IMR-90 (cell line): ENCODE measurements at regions not wholly inside any gene's neighbourhood (a gene's known extent, or its start where the extent isn't known, plus 50 kb on each side); places are given as distances from the start of the nearest gene placed in this dataset.

ENCODE experiments used
- ATAC-seq: fragments of 200-7000 bp; cut with Tn5 transposase; 2 replicates; pipeline ENCODE4 v1.9.1; 2020; ENCODE audit warnings: low read depth, mild to moderate bottlenecking, moderate library complexity
- BruUV-seq: library from RNA; stranded (reverse); fragments of 400-500 nt; replicated peaks from 2 replicates; lab custom pipeline; 2021; lab: Mats Ljungman, UMichigan
- CTCF ChIA-PET: fragments of 300-600 bp; formaldehyde crosslinking; extraction: SDS; loops from one replicate; lab custom pipeline; 2021; ENCODE audit warnings: antibody characterized with exemption; lab: Yijun Ruan, JAX
- POLR2A ChIA-PET: fragments of 300-600 bp; sonication (Branson Sonifier 250); formaldehyde crosslinking; loops from one replicate; lab custom pipeline; 2022; ENCODE audit warnings: antibody characterized with exemption; ENCODE audit not compliant: unreplicated experiment; lab: Charles Lee
- DNase-seq: peaks from one replicate; pipeline ENCODE4 v3.0.0; 2013
- H2AFZ ChIP-seq: replicated peaks from 2 replicates; pipeline ENCODE3; 2013; ENCODE audit warnings: low read length, mild to moderate bottlenecking; ENCODE audit not compliant: poor library complexity
- H2AK5ac ChIP-seq: 2 replicates; pipeline ENCODE4 v1.6.1; 2013; ENCODE audit warnings: low read depth, low read length, inconsistent platforms
- H2AK9ac ChIP-seq: replicated peaks from 2 replicates; pipeline ENCODE3; 2013; ENCODE audit warnings: mild to moderate bottlenecking, low read depth, low read length, moderate library complexity; ENCODE audit not compliant: poor library complexity
- H2BK120ac ChIP-seq: 2 replicates; pipeline ENCODE4 v1.6.1; 2013; ENCODE audit warnings: low read depth, low read length, inconsistent platforms
- H2BK15ac ChIP-seq: 3 replicates; pipeline ENCODE4 v1.6.1; 2013; ENCODE audit warnings: low read depth, low read length, inconsistent platforms
- H2BK20ac ChIP-seq: 2 replicates; pipeline ENCODE4 v1.6.1; 2013; ENCODE audit warnings: low read depth, mild to moderate bottlenecking, inconsistent platforms, low read length, moderate library complexity
- H2BK5ac ChIP-seq: 2 replicates; pipeline ENCODE4 v1.6.1; 2013; ENCODE audit warnings: mild to moderate bottlenecking, low read depth, low read length, inconsistent platforms; ENCODE audit not compliant: poor library complexity, severe bottlenecking
- H3K14ac ChIP-seq: replicated peaks from 2 replicates; pipeline ENCODE4 v1.6.1; 2013; ENCODE audit warnings: low read depth, low read length, inconsistent platforms
- H3K18ac ChIP-seq: 2 replicates; pipeline ENCODE4 v1.6.1; 2013; ENCODE audit warnings: low read depth, low read length, control low read depth
- H3K23ac ChIP-seq: 2 replicates; pipeline ENCODE4 v1.6.1; 2013; ENCODE audit warnings: low read depth, low read length, inconsistent platforms
- H3K27ac ChIP-seq: 2 replicates; pipeline ENCODE4 v1.5.1; 2013; ENCODE audit warnings: mild to moderate bottlenecking, control low read depth, low read length; ENCODE audit not compliant: insufficient read depth
- H3K27me3 ChIP-seq: 2 replicates; pipeline ENCODE4 v1.6.1; 2013; ENCODE audit warnings: low read length; ENCODE audit not compliant: control insufficient read depth, insufficient read depth
- H3K36me3 ChIP-seq: 2 replicates; pipeline ENCODE4 v1.6.1; 2013; ENCODE audit warnings: low read length, mixed read lengths; ENCODE audit not compliant: control insufficient read depth, insufficient read depth
- H3K4ac ChIP-seq: 2 replicates; pipeline ENCODE4 v1.6.1; 2013; ENCODE audit warnings: low read depth, low read length, inconsistent platforms
- H3K4me1 ChIP-seq: 2 replicates; pipeline ENCODE4 v1.6.1; 2013; ENCODE audit warnings: low read length, mixed read lengths; ENCODE audit not compliant: control insufficient read depth, insufficient read depth
- H3K4me2 ChIP-seq: 2 replicates; pipeline ENCODE4 v1.6.1; 2013; ENCODE audit warnings: low read depth, mild to moderate bottlenecking, control low read depth, low read length, moderate library complexity
- H3K4me3 ChIP-seq: 2 replicates; pipeline ENCODE4 v1.5.1; 2013; ENCODE audit warnings: low read depth, mild to moderate bottlenecking, control low read depth, low read length, moderate library complexity; ENCODE audit not compliant: insufficient read depth
- H3K56ac ChIP-seq: 2 replicates; pipeline ENCODE4 v1.6.1; 2013; ENCODE audit warnings: low read length, inconsistent platforms; ENCODE audit not compliant: insufficient read depth; ENCODE audit errors: extremely low read depth
- H3K79me1 ChIP-seq, 2 experiments: 2 replicates each; pipeline ENCODE4 v1.6.1; 2013; ENCODE audit warnings: low read length in 2 of 2, inconsistent platforms in 1 of 2, low read depth in 1 of 2
- H3K9ac ChIP-seq: 2 replicates; pipeline ENCODE4 v1.6.1; 2013; ENCODE audit warnings: low read depth, low read length, control low read depth
- H3K9me1 ChIP-seq: 2 replicates; pipeline ENCODE4 v1.6.1; 2013; ENCODE audit warnings: low read length, inconsistent platforms; ENCODE audit not compliant: insufficient read depth
- H3K9me3 ChIP-seq: 2 replicates; pipeline ENCODE4 v1.6.1; 2013; ENCODE audit warnings: low read length; ENCODE audit not compliant: control insufficient read depth, insufficient read depth
- H4K20me1 ChIP-seq: 2 replicates; pipeline ENCODE4 v1.6.1; 2013; ENCODE audit warnings: low read length, inconsistent platforms; ENCODE audit not compliant: insufficient read depth
- H4K5ac ChIP-seq: 2 replicates; pipeline ENCODE4 v1.6.1; 2013; ENCODE audit warnings: mild to moderate bottlenecking, low read depth, low read length, control low read depth
- H4K8ac ChIP-seq, 2 experiments: 2 replicates each; pipeline ENCODE4 v1.6.1; 2013; ENCODE audit warnings: low read depth in 2 of 2, low read length in 2 of 2, control low read depth in 1 of 2, inconsistent platforms in 1 of 2
- H4K91ac ChIP-seq: 2 replicates; pipeline ENCODE4 v1.6.1; 2013; ENCODE audit warnings: low read depth, low read length, inconsistent platforms; ENCODE audit not compliant: insufficient read depth
- BHLHE40 ChIP-seq: fragments of 150-350 bp; IDR thresholded peaks from 2 replicates; pipeline ENCODE4 v1.6.1; 2016; ENCODE audit warnings: mild to moderate bottlenecking, low read depth, low read length
- CEBPB ChIP-seq: IDR thresholded peaks from 2 replicates; pipeline ENCODE4 v1.6.1; 2012; ENCODE audit warnings: low read depth, low read length, improper control_type of control experiment
- CHD1 ChIP-seq: IDR thresholded peaks from 2 replicates; pipeline ENCODE4 v1.6.1; 2012; ENCODE audit warnings: low read depth, low read length, improper control_type of control experiment
- MAZ ChIP-seq: IDR thresholded peaks from 2 replicates; pipeline ENCODE4 v1.6.1; 2012; ENCODE audit warnings: low read depth, mild to moderate bottlenecking, low read length, improper control_type of control experiment, moderate library complexity, borderline replicate concordance
- MXI1 ChIP-seq: IDR thresholded peaks from 2 replicates; pipeline ENCODE4 v1.6.1; 2012; ENCODE audit warnings: low read depth, mild to moderate bottlenecking, low read length, moderate library complexity, borderline replicate concordance
- RAD21 ChIP-seq: IDR thresholded peaks from 2 replicates; pipeline ENCODE4 v1.6.1; 2012; ENCODE audit warnings: low read length, improper control_type of control experiment
- RCOR1 ChIP-seq: IDR thresholded peaks from 2 replicates; pipeline ENCODE4 v1.6.1; 2012; ENCODE audit warnings: mild to moderate bottlenecking, low read length, improper control_type of control experiment; ENCODE audit not compliant: insufficient replicate concordance
- SMC3 ChIP-seq: fragments of 150-350 bp; IDR thresholded peaks from 2 replicates; pipeline ENCODE4 v1.6.1; 2016; ENCODE audit warnings: low read depth, mild to moderate bottlenecking, antibody characterized with exemption, low read length, moderate library complexity
- WGBS, 2 experiments: methylation state at CpG; one replicate each; pipeline versions ENCODE4 v1.1.5 to v1.1.7; 2013; ENCODE audit warnings: missing lambda C conversion rate in 2 of 2; ENCODE audit not compliant: insufficient read length in 1 of 2; ENCODE audit errors: extremely low coverage in 2 of 2; 5-methylcytosine and 5-hydroxymethylcytosine counted together
- dilution Hi-C: fragments of 300-500 bp; cut with HindIII; formaldehyde crosslinking; loops from one replicate; pipeline ENCODE4 v1.14.3; 2018; ENCODE audit warnings: low sequenced_read_pairs; ENCODE audit not compliant: unreplicated experiment
- in situ Hi-C: fragments of 300-500 bp; cut with MboI; formaldehyde crosslinking; loops from 3 replicates; pipeline ENCODE4 v1.14.3; 2019; ENCODE audit warnings: low sequenced_read_pairs, inconsistent platforms, mixed read lengths
- intact Hi-C: fragments of 100-400 bp; cut with micrococcal nuclease; formaldehyde crosslinking; loops from 2 replicates; pipeline ENCODE4 v1.10.0; 2022
- TF ChIP-seq, protein P1 (sequence below): fragments of 150-350 bp; IDR thresholded peaks from 2 replicates; pipeline ENCODE4 v1.6.1; 2016; ENCODE audit warnings: low read depth, mild to moderate bottlenecking, low read length, moderate library complexity, borderline replicate concordance

GRCh38 chr4:184884883-184885282 lies 59.1 kb upstream of the ACSL1 start:
- H3K9ac ChIP-seq: no peak overlapping the region
- no peak overlapping the region for H3K23ac ChIP-seq
- H2AK9ac ChIP-seq: no peak overlapping the region
- no peak overlapping the region for H2BK5ac ChIP-seq
- H3K56ac ChIP-seq: no peak overlapping the region
- no peaks in the 10 kb centered on the region for H3K4me1 ChIP-seq
- dilution Hi-C loops (no loop called here), intact Hi-C loops (no loop called here), in situ Hi-C loops (no loop called here)
- POLR2A ChIA-PET: no interaction called here
- no peak overlapping the region for H3K27ac ChIP-seq
- ATAC-seq (no peak), DNase-seq (no peak)
- no peaks in the 10 kb centered on the region for H3K9me1 ChIP-seq
- no peak overlapping the region for H4K5ac ChIP-seq
- no peaks in the 10 kb centered on the region for H3K9me3 ChIP-seq
- CTCF ChIA-PET: no interaction called here
- no peaks in the 10 kb centered on the region for H4K20me1 ChIP-seq
- no peak overlapping the region for H3K4me2 ChIP-seq
- no peak overlapping the region for H3K18ac ChIP-seq
- H2BK15ac ChIP-seq: no peak overlapping the region
- no peak overlapping the region for H2AK5ac ChIP-seq
- no peaks in the 10 kb centered on the region for H3K36me3 ChIP-seq
- no peak overlapping the region for H2BK20ac ChIP-seq
- peaks cover 2% of the 10 kb centered on the region; the same call in 1 of the 2 replicates for H3K27me3 ChIP-seq
- H2BK120ac ChIP-seq: no peak overlapping the region
- WGBS, 2 experiments: 83% methylated on average over 1 of the region's 5 CpGs; no CpG with 5 or more reads in 1 of the 2 experiments
- H4K8ac ChIP-seq: no peak overlapping the region
- H3K14ac ChIP-seq: no peak overlapping the region
- TF ChIP-seq MXI1 (no peak), BHLHE40 (no peak), RAD21 (no peak), SMC3 (no peak), RCOR1 (no peak), MAZ (no peak), CEBPB (no peak), CHD1 (no peak)
- TF ChIP-seq, protein P1, sequence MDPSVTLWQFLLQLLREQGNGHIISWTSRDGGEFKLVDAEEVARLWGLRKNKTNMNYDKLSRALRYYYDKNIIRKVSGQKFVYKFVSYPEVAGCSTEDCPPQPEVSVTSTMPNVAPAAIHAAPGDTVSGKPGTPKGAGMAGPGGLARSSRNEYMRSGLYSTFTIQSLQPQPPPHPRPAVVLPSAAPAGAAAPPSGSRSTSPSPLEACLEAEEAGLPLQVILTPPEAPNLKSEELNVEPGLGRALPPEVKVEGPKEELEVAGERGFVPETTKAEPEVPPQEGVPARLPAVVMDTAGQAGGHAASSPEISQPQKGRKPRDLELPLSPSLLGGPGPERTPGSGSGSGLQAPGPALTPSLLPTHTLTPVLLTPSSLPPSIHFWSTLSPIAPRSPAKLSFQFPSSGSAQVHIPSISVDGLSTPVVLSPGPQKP: no peak
- no peak overlapping the region for H3K4ac ChIP-seq
- H3K79me1 ChIP-seq: no peaks in the 10 kb centered on the region
- H2AFZ ChIP-seq: no peak overlapping the region
- H3K4me3 ChIP-seq: no peak overlapping the region
- no TSS peak for BruUV-seq
- no peak overlapping the region for H4K91ac ChIP-seq
